NOMO-1 treated with DMSO at 0.1 percent for 48 hours (cell line): ENCODE measurements at regions not wholly inside any gene's neighbourhood (a gene's known extent, or its start where the extent isn't known, plus 50 kb on each side); places are given as distances from the start of the nearest gene placed in this dataset.
A peak's percentile ranks its signal among the peaks of the same experiment; 100 is the strongest.

ENCODE experiments used
- DNase-seq: peaks from one replicate; lab custom pipeline; 2025; ENCODE audit not compliant: unreplicated experiment; lab: John Stamatoyannopoulos, UW

DNA sequence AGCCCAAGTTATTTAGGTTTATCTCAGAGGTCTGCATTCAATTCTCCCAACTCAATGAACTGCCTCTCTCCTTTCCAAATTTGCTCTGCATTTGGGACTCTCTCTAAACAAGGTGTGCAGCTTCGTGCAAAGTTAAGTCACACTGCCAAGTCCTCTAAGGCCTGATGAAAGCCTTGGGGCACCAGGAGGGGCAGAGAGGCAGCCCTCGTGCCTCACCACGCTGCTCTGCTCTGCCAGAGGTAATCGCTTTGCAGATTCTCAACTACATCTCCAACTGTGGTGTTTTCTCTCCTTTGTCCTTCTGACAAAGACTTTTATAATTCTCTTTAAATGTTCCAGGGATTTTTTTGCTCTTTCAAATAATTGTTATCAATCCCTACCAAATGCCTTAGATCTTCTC, 283.0 kb downstream of the MEIS1 start:
- DNase-seq, result no peak

GRCh38 chr2:66721776-66722175, 286.9 kb downstream of the MEIS1 start:
- no peak for DNase-seq

GRCh38 chr2:66724241-66724640, 289.3 kb downstream of the MEIS1 start:
- no peak for DNase-seq

DNA sequence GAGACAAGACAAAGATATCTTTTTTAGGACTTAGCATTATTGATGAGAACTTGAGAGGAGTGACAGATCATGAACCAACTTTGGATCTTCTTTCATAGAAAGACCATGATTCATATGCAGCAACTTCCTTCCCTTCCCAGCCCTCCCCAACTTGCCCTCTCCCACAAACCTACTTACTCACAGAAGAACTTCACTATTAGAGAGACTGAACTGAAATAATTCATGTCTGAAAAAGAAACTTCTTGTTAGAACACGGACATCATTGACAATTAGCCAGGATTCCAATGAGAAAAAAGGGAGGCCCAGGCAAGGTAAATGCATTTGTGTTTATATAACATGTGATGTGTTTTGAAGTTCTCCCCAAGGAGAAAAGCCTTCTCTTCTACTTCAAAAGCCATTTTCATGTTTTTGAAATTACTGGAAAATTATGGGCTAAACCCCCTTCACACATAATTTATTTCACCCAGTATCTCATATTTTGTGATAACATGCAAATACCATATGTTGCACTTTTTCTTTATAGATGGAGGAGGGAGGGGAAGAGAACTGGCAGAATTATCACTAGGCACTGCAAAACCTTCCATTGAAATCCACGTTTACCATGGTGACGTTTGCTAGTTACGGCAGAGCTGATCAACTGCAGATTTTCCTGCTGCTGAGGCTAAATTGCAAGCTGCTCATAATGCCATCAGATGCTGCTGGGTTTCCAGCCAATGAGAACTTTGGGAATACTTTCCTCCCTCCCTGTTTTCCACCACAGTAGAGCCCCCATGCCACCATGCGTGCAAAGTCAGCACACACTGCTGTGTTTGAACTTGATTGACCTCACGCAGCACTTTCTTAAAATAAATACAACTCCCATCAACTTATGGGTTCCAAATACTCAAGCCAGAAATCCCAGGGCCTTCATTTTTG, 294.7 kb downstream of the MEIS1 start:
- no peak for DNase-seq

- DNase-seq, result no peak
Measured at GRCh38 chr2:66730441-66730840, 295.5 kb downstream of the MEIS1 start.

DNA sequence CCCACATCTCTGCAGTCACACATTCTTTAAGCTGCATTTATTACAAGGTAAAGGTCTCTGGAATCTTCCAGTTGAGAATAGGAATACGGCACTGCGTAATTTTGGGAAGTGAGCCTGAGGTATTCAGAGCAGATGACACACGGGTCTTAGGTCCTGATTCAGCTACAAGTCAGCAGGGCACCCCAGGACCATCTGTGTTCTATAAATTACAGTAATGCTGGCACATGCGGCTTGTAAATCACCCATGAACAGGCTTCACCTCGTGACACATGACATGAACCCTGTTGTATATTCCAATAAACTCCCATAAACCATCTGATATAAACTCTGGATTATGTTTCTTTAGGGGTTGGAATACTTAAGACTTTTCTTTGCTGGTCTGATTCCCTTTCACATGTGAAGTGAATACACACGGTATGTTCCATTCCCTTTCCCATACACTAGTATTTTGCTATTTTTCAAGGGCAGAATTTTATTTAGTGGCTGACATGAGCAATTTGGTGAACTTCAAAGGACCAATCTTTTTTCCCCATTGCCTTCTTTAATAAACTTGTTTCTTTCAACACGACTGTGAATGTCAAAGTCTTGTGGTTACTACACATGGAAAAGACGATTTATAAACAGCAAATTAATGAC, 298.6 kb downstream of the MEIS1 start:
- no peak for DNase-seq

- peak; percentile 60 for DNase-seq
Measured at GRCh38 chr2:66748939-66749338, 314.0 kb downstream of the MEIS1 start.

DNA sequence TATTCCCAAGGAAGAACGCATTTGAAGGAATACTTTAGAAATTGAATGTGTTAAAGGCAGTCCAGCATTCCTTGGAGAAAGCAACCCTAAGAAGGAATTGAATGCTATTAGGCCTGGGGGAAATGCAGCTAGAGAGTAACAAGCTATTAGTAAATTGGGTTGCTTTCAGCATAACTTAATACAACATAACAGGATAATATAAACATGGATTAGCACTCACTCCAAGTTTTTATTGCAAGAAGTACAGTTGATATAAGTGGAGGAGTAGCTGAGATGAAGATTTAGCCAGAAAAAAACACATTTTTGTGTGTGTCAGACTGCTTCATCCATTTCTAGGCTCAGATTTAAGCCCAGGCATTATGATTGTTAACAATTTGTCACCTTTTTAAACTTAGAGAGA, 314.6 kb downstream of the MEIS1 start:
- no peak for DNase-seq

DNA sequence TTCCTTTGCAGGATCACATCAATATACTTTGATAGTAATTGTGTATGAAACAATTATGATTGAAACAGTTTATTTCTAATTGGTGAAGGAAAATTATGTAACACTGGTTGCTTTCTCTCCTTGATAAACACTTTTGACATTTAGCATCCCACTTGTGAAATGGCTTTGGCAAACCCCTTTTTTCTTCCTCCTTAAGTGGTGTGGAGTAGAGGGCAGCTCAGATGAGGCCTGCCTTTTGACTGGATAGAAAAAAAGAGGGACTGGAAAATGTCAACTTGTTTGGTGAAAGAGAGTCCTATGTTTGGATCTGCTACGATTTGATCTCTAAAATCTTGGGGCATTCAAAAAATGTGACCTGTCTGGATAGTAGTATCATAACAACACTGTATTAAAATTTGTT, 318.3 kb downstream of the MEIS1 start:
- DNase-seq, result no peak

- no peak for DNase-seq
Measured at GRCh38 chr2:66753660-66754059, 318.7 kb downstream of the MEIS1 start.

GRCh38 chr2:66755974-66756373, 321.0 kb downstream of the MEIS1 start:
- DNase-seq, result no peak

DNA sequence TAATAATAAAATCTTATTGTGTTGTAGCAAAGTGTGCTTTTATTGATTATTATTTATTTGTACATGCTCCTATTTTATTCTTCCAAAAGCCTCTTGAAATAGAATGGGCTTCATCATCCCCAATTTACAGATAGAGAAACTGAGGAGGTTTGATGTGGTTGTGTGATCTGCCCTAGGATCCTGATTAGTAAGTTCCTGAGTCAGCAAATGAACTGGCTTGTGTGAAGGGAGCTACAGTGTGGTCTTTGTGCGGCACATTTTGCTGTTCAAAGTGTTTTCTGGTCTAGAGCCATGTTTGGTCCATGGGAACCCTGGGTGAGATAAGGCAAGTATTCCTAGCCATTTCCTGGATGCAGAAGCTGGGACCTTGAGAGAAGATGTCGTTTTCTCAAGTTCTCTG, 326.9 kb downstream of the MEIS1 start:
- no peak for DNase-seq

DNA sequence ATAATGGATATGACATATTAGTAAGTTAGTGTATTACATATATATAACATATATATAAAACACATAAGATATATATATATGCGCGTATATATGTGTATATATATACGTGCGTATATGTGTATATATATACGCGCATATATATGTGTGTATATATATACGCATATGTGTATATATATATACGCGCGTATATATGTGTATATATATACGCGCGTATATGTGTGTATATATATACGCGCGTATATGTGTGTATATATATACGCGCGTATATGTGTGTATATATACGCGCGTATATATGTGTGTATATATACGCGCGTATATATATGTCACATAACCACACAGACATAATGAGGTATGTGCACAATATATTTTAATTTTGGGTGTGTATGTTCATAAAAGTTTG, 327.8 kb downstream of the MEIS1 start:
- no peak for DNase-seq

DNA sequence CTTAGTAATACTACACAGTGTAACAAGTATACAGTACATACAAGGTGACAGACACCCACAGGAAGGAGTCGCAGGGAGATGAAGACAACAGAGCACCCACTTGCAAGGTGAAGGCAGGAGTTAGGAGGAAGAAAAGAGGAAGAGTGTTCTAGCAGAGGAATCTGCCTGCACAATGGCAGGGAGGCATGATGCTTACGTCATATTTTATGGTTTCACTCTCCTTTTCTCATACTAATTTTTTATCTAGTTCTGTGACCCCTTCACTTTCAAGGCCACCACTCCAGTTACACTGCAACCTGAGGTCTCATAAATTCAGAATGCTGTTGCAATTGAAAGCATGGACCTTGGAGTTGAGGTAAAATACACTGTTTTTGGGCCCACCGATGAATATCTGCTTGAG, 331.7 kb downstream of the MEIS1 start:
- DNase-seq, result no peak

- DNase-seq, result no peak
Measured at GRCh38 chr2:66771359-66771976, 336.5 kb downstream of the MEIS1 start.

DNA sequence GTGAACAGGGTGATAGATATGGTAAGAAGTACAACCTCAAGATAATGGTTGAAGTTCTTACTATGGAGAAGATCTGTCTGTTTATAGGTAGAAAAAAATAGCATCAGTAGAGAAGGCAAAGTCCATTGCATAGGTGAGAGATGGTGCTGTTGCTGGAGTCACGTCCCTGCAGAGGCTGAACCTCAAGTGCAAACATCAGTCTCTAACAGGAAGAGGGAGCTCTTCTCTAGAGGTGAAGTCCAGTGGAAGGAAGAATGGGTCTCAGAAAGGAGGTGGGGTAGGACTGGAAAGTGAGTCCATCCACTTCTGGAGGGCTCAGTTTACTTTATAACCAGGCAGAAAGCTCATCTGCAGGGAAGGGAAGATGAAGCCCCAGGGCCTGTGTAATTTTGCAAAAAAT, 337.7 kb downstream of the MEIS1 start:
- no peak for DNase-seq

DNA sequence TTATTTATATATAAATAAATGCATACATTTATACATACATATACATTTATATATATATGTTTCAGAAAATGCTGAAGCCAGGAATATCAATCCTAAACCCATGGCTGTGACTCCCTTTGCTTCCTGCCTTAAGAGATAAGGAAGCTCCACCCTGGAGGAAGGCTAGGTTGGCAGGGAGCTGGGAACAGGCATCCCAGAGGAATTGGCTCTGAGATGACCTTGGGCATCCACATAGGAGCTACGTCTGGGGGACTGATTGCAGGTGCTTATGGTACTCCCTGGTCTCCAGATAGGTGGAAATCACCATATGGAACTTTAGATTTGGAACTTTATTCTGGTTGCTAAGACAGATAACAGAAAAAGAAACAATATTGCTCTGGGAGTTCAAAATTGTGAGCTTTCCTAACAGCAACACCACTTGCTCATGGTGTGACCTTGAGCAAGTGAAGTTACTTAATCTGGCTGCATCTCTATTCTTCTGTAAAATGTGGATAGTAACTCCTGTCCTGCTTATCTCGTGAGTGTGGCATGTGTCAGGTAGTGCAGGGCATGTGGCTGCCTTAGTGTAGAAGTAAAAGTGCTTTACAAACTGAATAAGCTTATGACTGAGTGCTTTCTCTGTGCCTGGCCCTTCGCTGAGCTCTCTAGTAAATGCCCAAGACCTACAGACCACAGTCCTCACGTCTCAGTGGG, 341.0 kb downstream of the MEIS1 start:
- DNase-seq, result no peak

DNA sequence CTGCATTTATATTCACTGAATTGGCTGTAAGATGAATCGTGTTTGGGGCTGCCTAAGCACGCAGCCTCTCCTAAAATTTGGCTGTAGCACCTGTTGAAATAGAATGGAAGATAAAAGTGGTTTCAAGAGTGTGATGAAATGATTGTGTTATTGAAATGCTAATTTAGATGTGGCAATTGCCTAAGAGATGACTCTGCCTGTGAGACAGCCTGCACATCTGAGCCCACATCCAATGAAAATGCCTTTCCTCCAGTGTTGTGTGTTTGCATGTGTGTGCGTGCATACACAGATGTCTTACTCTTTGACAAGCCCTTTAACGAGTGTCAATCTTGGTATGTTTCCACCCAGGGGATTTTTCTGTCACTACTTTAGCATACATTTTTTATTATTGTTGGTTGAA, 346.9 kb downstream of the MEIS1 start:
- DNase-seq, result no peak

- DNase-seq, result no peak
Measured at GRCh38 chr2:66782780-66783361, 347.9 kb downstream of the MEIS1 start.

GRCh38 chr2:66789741-66790140, 354.8 kb downstream of the MEIS1 start:
- no peak for DNase-seq

DNA sequence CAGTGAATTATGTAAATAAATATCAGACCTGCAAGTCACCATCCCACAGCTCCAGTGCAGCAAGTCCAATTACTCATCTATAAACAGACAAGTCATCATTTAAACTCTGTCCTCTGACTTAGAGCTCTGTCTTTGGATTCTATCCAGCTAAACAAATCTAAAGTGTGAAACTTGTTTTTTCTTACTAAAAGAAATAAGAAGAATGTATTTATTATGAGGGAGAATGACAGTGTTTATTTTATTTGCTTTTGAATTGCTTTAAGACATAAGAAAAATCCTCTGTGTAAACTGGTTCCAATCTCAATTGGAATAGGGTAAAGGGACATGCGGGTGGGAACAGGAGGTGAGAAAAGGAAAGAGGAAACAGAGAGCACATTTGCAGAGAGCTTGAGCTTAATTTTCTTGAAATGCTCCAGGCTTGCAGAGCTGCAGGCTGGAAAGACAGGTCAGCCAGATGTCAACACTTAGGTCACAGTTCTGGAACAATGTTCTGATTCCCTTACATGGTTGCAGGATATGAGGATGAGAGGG, 355.8 kb downstream of the MEIS1 start:
- DNase-seq, result no peak
